SK-N-SH treated with all-trans-retinoic acid at 6 μM for 48 hours (cell line): ENCODE measurements at regions not wholly inside any gene's neighbourhood (a gene's known extent, or its start where the extent isn't known, plus 50 kb on each side); places are given as distances from the start of the nearest gene placed in this dataset.

ENCODE experiments used
- ATAC-seq: fragments of 200-7000 bp; cut with Tn5 transposase; 3 replicates; pipeline ENCODE4 v1.9.1; 2020; ENCODE audit warnings: mild to moderate bottlenecking, moderate library complexity
- ARNTL ChIP-seq: fragments of 450-650 bp; formaldehyde crosslinking; IDR thresholded peaks from 2 replicates; pipeline ENCODE4 v1.5.0; 2020; ENCODE audit warnings: low read depth, mild to moderate bottlenecking, moderate library complexity, borderline replicate concordance
- BACH2 ChIP-seq: fragments of 250-450 bp; sonication (Bioruptor Pico); IDR thresholded peaks from 2 replicates; pipeline ENCODE4 v1.9.0; 2021; ENCODE audit warnings: mild to moderate bottlenecking, borderline replicate concordance
- CSDC2 ChIP-seq: fragments of 250-450 bp; sonication (Bioruptor Pico); IDR thresholded peaks from 2 replicates; pipeline ENCODE4 v1.5.0; 2020; ENCODE audit warnings: mild to moderate bottlenecking, moderate library complexity
- ESRRG ChIP-seq: fragments of 250-450 bp; sonication (Bioruptor Pico); IDR thresholded peaks from 2 replicates; pipeline ENCODE4 v1.6.1; 2021; ENCODE audit warnings: mild to moderate bottlenecking
- GLIS3 ChIP-seq: fragments of 250-450 bp; sonication (Bioruptor Pico); IDR thresholded peaks from 2 replicates; pipeline ENCODE4 v1.5.0; 2020; ENCODE audit warnings: mild to moderate bottlenecking, moderate library complexity
- ISL1 ChIP-seq: fragments of 250-450 bp; sonication (Bioruptor Pico); IDR thresholded peaks from 2 replicates; pipeline ENCODE4 v2.1.2; 2022; ENCODE audit warnings: mild to moderate bottlenecking, moderate library complexity
- PPARA ChIP-seq: fragments of 250-450 bp; sonication (Bioruptor Pico); IDR thresholded peaks from 2 replicates; pipeline ENCODE4 v1.5.0; 2020; ENCODE audit warnings: mild to moderate bottlenecking, borderline replicate concordance
- RARB ChIP-seq: fragments of 250-450 bp; sonication (Bioruptor Pico); IDR thresholded peaks from 2 replicates; pipeline ENCODE4 v1.8.0; 2021; ENCODE audit warnings: mild to moderate bottlenecking, moderate library complexity
- SNAI2 ChIP-seq: fragments of 250-450 bp; sonication (Bioruptor Pico); IDR thresholded peaks from 2 replicates; pipeline ENCODE4 v1.5.0; 2020; ENCODE audit warnings: mild to moderate bottlenecking, moderate library complexity
- TCF4 ChIP-seq: fragments of 250-450 bp; sonication (Bioruptor Pico); IDR thresholded peaks from 2 replicates; pipeline ENCODE4 v1.8.0; 2021; ENCODE audit warnings: mild to moderate bottlenecking, moderate library complexity, borderline replicate concordance
- TOX ChIP-seq: fragments of 250-450 bp; sonication (Bioruptor Pico); IDR thresholded peaks from 2 replicates; pipeline ENCODE4 v1.8.0; 2021; ENCODE audit warnings: mild to moderate bottlenecking, moderate library complexity, borderline replicate concordance
- ZC3H10 ChIP-seq: fragments of 250-450 bp; sonication (Bioruptor Pico); IDR thresholded peaks from 2 replicates; pipeline ENCODE4 v1.5.1; 2021; ENCODE audit warnings: mild to moderate bottlenecking, moderate library complexity
- ZFP3 ChIP-seq: fragments of 250-450 bp; sonication (Bioruptor Pico); IDR thresholded peaks from 2 replicates; pipeline ENCODE4 v1.5.0; 2020; ENCODE audit warnings: mild to moderate bottlenecking, moderate library complexity
- ZFP30 ChIP-seq: fragments of 450-650 bp; formaldehyde crosslinking; IDR thresholded peaks from 2 replicates; pipeline ENCODE4 v1.5.0; 2022; ENCODE audit warnings: mild to moderate bottlenecking, moderate library complexity
- ZNF565 ChIP-seq: fragments of 450-650 bp; formaldehyde crosslinking; conservative IDR thresholded peaks from 2 replicates; pipeline ENCODE4 v1.5.0; 2020; ENCODE audit warnings: low read depth, mild to moderate bottlenecking, moderate library complexity
- ZNF70 ChIP-seq: fragments of 450-650 bp; formaldehyde crosslinking; IDR thresholded peaks from 2 replicates; pipeline ENCODE4 v1.5.0; 2020; ENCODE audit warnings: mild to moderate bottlenecking, moderate library complexity
- ZNF8 ChIP-seq: fragments of 450-650 bp; formaldehyde crosslinking; IDR thresholded peaks from 2 replicates; pipeline ENCODE4 v1.5.0; 2020; ENCODE audit warnings: mild to moderate bottlenecking, moderate library complexity
- TF ChIP-seq, protein P1 (sequence below): fragments of 250-450 bp; sonication (Bioruptor Pico); IDR thresholded peaks from 2 replicates; pipeline ENCODE4 v1.5.1; 2021; ENCODE audit warnings: mild to moderate bottlenecking, moderate library complexity
- TF ChIP-seq, protein P2 (sequence below): fragments of 250-450 bp; sonication (Bioruptor Pico); IDR thresholded peaks from 2 replicates; pipeline ENCODE4 v1.5.1; 2020; ENCODE audit warnings: low read depth, mild to moderate bottlenecking, moderate library complexity
- TF ChIP-seq, protein P3 (sequence below): fragments of 250-450 bp; sonication (Bioruptor Pico); IDR thresholded peaks from 2 replicates; pipeline ENCODE4 v1.8.0; 2021; ENCODE audit warnings: low read depth, mild to moderate bottlenecking, moderate library complexity, borderline replicate concordance
- TF ChIP-seq, protein P4 (sequence below): fragments of 250-450 bp; sonication (Bioruptor Pico); IDR thresholded peaks from 2 replicates; pipeline ENCODE4 v1.5.0; 2020; ENCODE audit warnings: mild to moderate bottlenecking, moderate library complexity
- TF ChIP-seq, protein P5 (sequence below): fragments of 250-450 bp; sonication (Bioruptor Pico); IDR thresholded peaks from 2 replicates; pipeline ENCODE4 v1.8.0; 2020; ENCODE audit warnings: mild to moderate bottlenecking, moderate library complexity, borderline replicate concordance

DNA sequence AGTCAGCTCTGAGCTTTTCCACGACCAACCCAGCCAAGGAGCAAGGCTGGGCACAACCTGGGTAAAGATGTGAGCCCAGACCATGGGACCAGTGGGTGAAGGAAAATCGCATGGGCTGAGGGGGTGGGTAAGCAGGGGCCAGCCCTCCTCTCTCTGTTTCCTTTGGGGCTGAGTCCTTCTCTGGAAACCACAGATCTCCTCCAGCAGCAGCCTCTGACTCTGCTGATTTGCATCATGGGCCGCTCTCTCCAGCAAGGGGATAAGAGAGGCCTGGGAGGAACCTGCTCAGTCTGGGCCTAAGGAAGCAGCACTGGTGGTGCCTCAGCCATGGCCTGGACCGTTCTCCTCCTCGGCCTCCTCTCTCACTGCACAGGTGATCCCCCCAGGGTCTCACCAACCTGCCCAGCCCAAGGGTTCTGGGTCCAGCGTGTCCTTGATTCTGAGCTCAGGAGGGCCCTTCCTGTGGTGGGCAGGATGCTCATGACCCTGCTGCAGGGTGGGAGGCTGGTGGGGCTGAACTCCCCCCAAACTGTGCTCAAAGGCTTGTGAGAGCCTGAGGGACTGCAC is 67.8 kb downstream of the GGTLC2 start (continued):
- TF ChIP-seq ARNTL (CRISPR knock-in tag) = no peak
- no peak for TF ChIP-seq ZC3H10 (CRISPR knock-in tag)

DNA sequence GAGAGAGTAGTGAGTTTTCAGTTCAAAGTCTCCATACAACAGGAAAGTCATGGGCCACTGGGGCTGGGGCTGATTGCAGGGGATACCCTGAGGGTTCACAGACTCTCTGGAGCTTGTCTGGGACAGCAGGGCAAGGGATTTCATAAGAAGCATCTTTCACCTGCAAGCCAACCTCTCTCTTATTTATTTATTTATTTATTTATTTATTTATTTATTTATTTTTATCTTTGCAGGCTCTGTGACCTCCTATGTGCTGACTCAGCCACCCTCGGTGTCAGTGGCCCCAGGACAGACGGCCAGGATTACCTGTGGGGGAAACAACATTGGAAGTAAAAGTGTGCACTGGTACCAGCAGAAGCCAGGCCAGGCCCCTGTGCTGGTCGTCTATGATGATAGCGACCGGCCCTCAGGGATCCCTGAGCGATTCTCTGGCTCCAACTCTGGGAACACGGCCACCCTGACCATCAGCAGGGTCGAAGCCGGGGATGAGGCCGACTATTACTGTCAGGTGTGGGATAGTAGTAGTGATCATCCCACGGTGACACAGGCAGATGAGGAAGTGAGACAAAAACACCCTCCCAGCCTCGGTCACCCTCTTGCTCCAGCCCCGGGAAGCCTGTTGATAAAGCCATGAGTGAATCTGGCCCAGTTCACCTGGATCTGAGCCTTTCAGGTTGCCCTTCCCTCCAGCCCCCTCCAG is 68.4 kb downstream of the GGTLC2 start:
- TF ChIP-seq, protein P1, sequence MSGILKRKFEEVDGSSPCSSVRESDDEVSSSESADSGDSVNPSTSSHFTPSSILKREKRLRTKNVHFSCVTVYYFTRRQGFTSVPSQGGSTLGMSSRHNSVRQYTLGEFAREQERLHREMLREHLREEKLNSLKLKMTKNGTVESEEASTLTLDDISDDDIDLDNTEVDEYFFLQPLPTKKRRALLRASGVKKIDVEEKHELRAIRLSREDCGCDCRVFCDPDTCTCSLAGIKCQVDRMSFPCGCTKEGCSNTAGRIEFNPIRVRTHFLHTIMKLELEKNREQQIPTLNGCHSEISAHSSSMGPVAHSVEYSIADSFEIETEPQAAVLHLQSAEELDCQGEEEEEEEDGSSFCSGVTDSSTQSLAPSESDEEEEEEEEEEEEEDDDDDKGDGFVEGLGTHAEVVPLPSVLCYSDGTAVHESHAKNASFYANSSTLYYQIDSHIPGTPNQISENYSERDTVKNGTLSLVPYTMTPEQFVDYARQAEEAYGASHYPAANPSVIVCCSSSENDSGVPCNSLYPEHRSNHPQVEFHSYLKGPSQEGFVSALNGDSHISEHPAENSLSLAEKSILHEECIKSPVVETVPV = no peak
- no peak for TF ChIP-seq SNAI2
- no peak for TF ChIP-seq ZC3H10 (CRISPR knock-in tag)
- no peak for TF ChIP-seq BACH2
- no peak for TF ChIP-seq ESRRG (CRISPR knock-in tag)
- TF ChIP-seq ISL1 (CRISPR knock-in tag) = no peak
- TF ChIP-seq, protein P2, sequence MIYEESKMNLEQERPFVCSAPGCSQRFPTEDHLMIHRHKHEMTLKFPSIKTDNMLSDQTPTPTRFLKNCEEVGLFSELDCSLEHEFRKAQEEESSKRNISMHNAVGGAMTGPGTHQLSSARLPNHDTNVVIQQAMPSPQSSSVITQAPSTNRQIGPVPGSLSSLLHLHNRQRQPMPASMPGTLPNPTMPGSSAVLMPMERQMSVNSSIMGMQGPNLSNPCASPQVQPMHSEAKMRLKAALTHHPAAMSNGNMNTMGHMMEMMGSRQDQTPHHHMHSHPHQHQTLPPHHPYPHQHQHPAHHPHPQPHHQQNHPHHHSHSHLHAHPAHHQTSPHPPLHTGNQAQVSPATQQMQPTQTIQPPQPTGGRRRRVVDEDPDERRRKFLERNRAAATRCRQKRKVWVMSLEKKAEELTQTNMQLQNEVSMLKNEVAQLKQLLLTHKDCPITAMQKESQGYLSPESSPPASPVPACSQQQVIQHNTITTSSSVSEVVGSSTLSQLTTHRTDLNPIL (CRISPR knock-in tag) = no peak
- no peak for TF ChIP-seq ZFP3
- no peak for TF ChIP-seq ZFP30 (CRISPR knock-in tag)
- TF ChIP-seq ZNF8 (CRISPR knock-in tag) = no peak
- TF ChIP-seq TCF4 (CRISPR knock-in tag) = no peak
- no peak for TF ChIP-seq CSDC2 (CRISPR knock-in tag)
- TF ChIP-seq, protein P3, sequence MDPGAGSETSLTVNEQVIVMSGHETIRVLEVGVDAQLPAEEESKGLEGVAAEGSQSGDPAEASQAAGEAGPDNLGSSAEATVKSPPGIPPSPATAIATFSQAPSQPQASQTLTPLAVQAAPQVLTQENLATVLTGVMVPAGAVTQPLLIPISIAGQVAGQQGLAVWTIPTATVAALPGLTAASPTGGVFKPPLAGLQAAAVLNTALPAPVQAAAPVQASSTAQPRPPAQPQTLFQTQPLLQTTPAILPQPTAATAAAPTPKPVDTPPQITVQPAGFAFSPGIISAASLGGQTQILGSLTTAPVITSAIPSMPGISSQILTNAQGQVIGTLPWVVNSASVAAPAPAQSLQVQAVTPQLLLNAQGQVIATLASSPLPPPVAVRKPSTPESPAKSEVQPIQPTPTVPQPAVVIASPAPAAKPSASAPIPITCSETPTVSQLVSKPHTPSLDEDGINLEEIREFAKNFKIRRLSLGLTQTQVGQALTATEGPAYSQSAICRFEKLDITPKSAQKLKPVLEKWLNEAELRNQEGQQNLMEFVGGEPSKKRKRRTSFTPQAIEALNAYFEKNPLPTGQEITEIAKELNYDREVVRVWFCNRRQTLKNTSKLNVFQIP = no peak
- no peak for TF ChIP-seq ZNF70 (CRISPR knock-in tag)
- no peak for TF ChIP-seq GLIS3 (CRISPR knock-in tag)
- ATAC-seq = no peak

DNA sequence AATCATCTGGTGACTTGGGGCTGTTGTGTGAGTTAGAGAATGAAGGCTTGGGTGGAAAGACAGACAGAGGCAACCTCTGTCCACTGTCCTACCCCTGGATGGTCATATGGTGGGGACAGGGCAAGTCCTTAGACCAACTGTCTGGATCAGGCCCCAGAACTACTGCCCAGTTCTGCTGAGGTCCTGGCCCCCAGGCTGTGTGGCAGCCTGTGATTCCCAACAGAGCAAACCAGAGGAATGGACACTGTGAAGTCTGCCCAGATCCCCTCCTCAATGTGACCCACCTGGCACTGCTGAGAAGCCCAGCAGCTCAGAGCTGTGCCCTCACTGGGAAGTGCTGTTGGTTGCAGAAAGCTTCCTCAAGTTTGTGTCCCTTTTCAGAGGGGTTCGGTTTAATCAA is 69.0 kb downstream of the GGTLC2 start:
- TF ChIP-seq ISL1 (CRISPR knock-in tag) (no peak), ZNF565 (CRISPR knock-in tag) (no peak), ZFP3 (no peak), ESRRG (CRISPR knock-in tag) (no peak), TCF4 (CRISPR knock-in tag) (no peak), PPARA (CRISPR knock-in tag) (no peak), CSDC2 (CRISPR knock-in tag) (no peak), ZFP30 (CRISPR knock-in tag) (no peak), ZNF70 (CRISPR knock-in tag) (no peak), RARB (CRISPR knock-in tag) (no peak), TOX (CRISPR knock-in tag) (no peak), ZC3H10 (CRISPR knock-in tag) (no peak), ZNF8 (CRISPR knock-in tag) (no peak), ARNTL (CRISPR knock-in tag) (no peak)
- TF ChIP-seq, protein P3 = no peak
- TF ChIP-seq, protein P2 (CRISPR knock-in tag) = no peak
- TF ChIP-seq, protein P4, sequence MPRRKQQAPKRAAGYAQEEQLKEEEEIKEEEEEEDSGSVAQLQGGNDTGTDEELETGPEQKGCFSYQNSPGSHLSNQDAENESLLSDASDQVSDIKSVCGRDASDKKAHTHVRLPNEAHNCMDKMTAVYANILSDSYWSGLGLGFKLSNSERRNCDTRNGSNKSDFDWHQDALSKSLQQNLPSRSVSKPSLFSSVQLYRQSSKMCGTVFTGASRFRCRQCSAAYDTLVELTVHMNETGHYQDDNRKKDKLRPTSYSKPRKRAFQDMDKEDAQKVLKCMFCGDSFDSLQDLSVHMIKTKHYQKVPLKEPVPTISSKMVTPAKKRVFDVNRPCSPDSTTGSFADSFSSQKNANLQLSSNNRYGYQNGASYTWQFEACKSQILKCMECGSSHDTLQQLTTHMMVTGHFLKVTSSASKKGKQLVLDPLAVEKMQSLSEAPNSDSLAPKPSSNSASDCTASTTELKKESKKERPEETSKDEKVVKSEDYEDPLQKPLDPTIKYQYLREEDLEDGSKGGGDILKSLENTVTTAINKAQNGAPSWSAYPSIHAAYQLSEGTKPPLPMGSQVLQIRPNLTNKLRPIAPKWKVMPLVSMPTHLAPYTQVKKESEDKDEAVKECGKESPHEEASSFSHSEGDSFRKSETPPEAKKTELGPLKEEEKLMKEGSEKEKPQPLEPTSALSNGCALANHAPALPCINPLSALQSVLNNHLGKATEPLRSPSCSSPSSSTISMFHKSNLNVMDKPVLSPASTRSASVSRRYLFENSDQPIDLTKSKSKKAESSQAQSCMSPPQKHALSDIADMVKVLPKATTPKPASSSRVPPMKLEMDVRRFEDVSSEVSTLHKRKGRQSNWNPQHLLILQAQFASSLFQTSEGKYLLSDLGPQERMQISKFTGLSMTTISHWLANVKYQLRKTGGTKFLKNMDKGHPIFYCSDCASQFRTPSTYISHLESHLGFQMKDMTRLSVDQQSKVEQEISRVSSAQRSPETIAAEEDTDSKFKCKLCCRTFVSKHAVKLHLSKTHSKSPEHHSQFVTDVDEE = no peak
- TF ChIP-seq, protein P5, sequence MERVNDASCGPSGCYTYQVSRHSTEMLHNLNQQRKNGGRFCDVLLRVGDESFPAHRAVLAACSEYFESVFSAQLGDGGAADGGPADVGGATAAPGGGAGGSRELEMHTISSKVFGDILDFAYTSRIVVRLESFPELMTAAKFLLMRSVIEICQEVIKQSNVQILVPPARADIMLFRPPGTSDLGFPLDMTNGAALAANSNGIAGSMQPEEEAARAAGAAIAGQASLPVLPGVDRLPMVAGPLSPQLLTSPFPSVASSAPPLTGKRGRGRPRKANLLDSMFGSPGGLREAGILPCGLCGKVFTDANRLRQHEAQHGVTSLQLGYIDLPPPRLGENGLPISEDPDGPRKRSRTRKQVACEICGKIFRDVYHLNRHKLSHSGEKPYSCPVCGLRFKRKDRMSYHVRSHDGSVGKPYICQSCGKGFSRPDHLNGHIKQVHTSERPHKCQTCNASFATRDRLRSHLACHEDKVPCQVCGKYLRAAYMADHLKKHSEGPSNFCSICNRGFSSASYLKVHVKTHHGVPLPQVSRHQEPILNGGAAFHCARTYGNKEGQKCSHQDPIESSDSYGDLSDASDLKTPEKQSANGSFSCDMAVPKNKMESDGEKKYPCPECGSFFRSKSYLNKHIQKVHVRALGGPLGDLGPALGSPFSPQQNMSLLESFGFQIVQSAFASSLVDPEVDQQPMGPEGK (CRISPR knock-in tag) = no peak
- TF ChIP-seq, protein P1 = no peak
- no peak for ATAC-seq
